ENCODE measurements at regions not wholly inside any gene's neighbourhood (a gene's known extent, or its start where the extent isn't known, plus 50 kb on each side); places are given as distances from the start of the nearest gene placed in this dataset.
"Not testable (repeated sequence)": the region's sequence is repeated elsewhere in the genome, so short reads cannot be mapped to it uniquely, and the experiment has no call there.

GRCh38 chr6:168960551-168961263 lies 292.9 kb downstream of the THBS2 start:
- DNase-seq: no peak

- no peak for DNase-seq
These were observed 293.9 kb downstream of the THBS2 start for GRCh38 chr6:168959696-168960095.

- peak; percentile 65 for DNase-seq
These were observed 296.5 kb downstream of the THBS2 start for GRCh38 chr6:168956884-168957730.

GRCh38 chr6:168956141-168956838 lies 297.4 kb downstream of the THBS2 start:
- DNase-seq: no peak

GRCh38 chr6:168953461-168953860 lies 300.2 kb downstream of the THBS2 start:
- no peak for DNase-seq

- no peak for DNase-seq
These were observed 302.4 kb downstream of the THBS2 start for GRCh38 chr6:168951217-168951616.

GRCh38 chr6:168950858-168951214 lies 302.8 kb downstream of the THBS2 start:
- DNase-seq: no peak

- DNase-seq: no peak
These were observed 303.4 kb downstream of the THBS2 start for GRCh38 chr6:168949981-168950857.

GRCh38 chr6:168948990-168949531 lies 304.6 kb downstream of the THBS2 start:
- DNase-seq: no peak

GRCh38 chr6:168948002-168948401 lies 305.6 kb downstream of the THBS2 start:
- no peak for DNase-seq

- DNase-seq: no peak
These were observed 310.3 kb downstream of the THBS2 start for GRCh38 chr6:168943231-168943905.

GRCh38 chr6:168942646-168943045 lies 311.0 kb downstream of the THBS2 start:
- no peak for DNase-seq

- no peak for DNase-seq
These were observed 312.6 kb downstream of the THBS2 start for GRCh38 chr6:168941036-168941435.

GRCh38 chr6:168939796-168940195 lies 313.9 kb downstream of the THBS2 start:
- DNase-seq: no peak

- DNase-seq: peak; percentile 26
These were observed 314.6 kb downstream of the THBS2 start for GRCh38 chr6:168939041-168939440.

- DNase-seq: no peak
These were observed 315.1 kb downstream of the THBS2 start for GRCh38 chr6:168938546-168938945.

- DNase-seq: no peak
These were observed 316.6 kb downstream of the THBS2 start for GRCh38 chr6:168937054-168937453.

- DNase-seq: no peak
These were observed 318.0 kb downstream of the THBS2 start for GRCh38 chr6:168935628-168936010.

- peak; percentile 13 for DNase-seq
These were observed 318.7 kb downstream of the THBS2 start for GRCh38 chr6:168934660-168935627.

GRCh38 chr6:168932171-168932570 lies 321.5 kb downstream of the THBS2 start:
- DNase-seq: not testable (repeated sequence)

GRCh38 chr6:168931072-168931471 lies 322.6 kb downstream of the THBS2 start:
- not testable (repeated sequence) for DNase-seq
